IMR-90 (cell line): ENCODE measurements at regions not wholly inside any gene's neighbourhood (a gene's known extent, or its start where the extent isn't known, plus 50 kb on each side); places are given as distances from the start of the nearest gene placed in this dataset.
"Not testable (repeated sequence)": the region's sequence is repeated elsewhere in the genome, so short reads cannot be mapped to it uniquely, and the experiment has no call there.

Source experiments
- ATAC-seq: fragments of 200-7000 bp; cut with Tn5 transposase; 2 replicates; pipeline ENCODE4 v1.9.1; 2020; ENCODE audit warnings: low read depth, mild to moderate bottlenecking, moderate library complexity
- BruUV-seq: library from RNA; stranded (reverse); fragments of 400-500 nt; replicated peaks from 2 replicates; lab custom pipeline; 2021; lab: Mats Ljungman, UMichigan
- CTCF ChIA-PET: fragments of 300-600 bp; formaldehyde crosslinking; extraction: SDS; loops from one replicate; lab custom pipeline; 2021; ENCODE audit warnings: antibody characterized with exemption; lab: Yijun Ruan, JAX
- POLR2A ChIA-PET: fragments of 300-600 bp; sonication (Branson Sonifier 250); formaldehyde crosslinking; loops from one replicate; lab custom pipeline; 2022; ENCODE audit warnings: antibody characterized with exemption; ENCODE audit not compliant: unreplicated experiment; lab: Charles Lee
- DNase-seq: peaks from one replicate; pipeline ENCODE4 v3.0.0; 2013
- H2AFZ ChIP-seq: replicated peaks from 2 replicates; pipeline ENCODE3; 2013; ENCODE audit warnings: low read length, mild to moderate bottlenecking; ENCODE audit not compliant: poor library complexity
- H2AK5ac ChIP-seq: 2 replicates; pipeline ENCODE4 v1.6.1; 2013; ENCODE audit warnings: low read depth, low read length, inconsistent platforms
- H2AK9ac ChIP-seq: replicated peaks from 2 replicates; pipeline ENCODE3; 2013; ENCODE audit warnings: mild to moderate bottlenecking, low read depth, low read length, moderate library complexity; ENCODE audit not compliant: poor library complexity
- H2BK120ac ChIP-seq: 2 replicates; pipeline ENCODE4 v1.6.1; 2013; ENCODE audit warnings: low read depth, low read length, inconsistent platforms
- H2BK15ac ChIP-seq: 3 replicates; pipeline ENCODE4 v1.6.1; 2013; ENCODE audit warnings: low read depth, low read length, inconsistent platforms
- H2BK20ac ChIP-seq: 2 replicates; pipeline ENCODE4 v1.6.1; 2013; ENCODE audit warnings: low read depth, mild to moderate bottlenecking, inconsistent platforms, low read length, moderate library complexity
- H2BK5ac ChIP-seq: 2 replicates; pipeline ENCODE4 v1.6.1; 2013; ENCODE audit warnings: mild to moderate bottlenecking, low read depth, low read length, inconsistent platforms; ENCODE audit not compliant: poor library complexity, severe bottlenecking
- H3K14ac ChIP-seq: replicated peaks from 2 replicates; pipeline ENCODE4 v1.6.1; 2013; ENCODE audit warnings: low read depth, low read length, inconsistent platforms
- H3K18ac ChIP-seq: 2 replicates; pipeline ENCODE4 v1.6.1; 2013; ENCODE audit warnings: low read depth, low read length, control low read depth
- H3K23ac ChIP-seq: 2 replicates; pipeline ENCODE4 v1.6.1; 2013; ENCODE audit warnings: low read depth, low read length, inconsistent platforms
- H3K27ac ChIP-seq: 2 replicates; pipeline ENCODE4 v1.5.1; 2013; ENCODE audit warnings: mild to moderate bottlenecking, control low read depth, low read length; ENCODE audit not compliant: insufficient read depth
- H3K27me3 ChIP-seq: 2 replicates; pipeline ENCODE4 v1.6.1; 2013; ENCODE audit warnings: low read length; ENCODE audit not compliant: control insufficient read depth, insufficient read depth
- H3K36me3 ChIP-seq: 2 replicates; pipeline ENCODE4 v1.6.1; 2013; ENCODE audit warnings: low read length, mixed read lengths; ENCODE audit not compliant: control insufficient read depth, insufficient read depth
- H3K4ac ChIP-seq: 2 replicates; pipeline ENCODE4 v1.6.1; 2013; ENCODE audit warnings: low read depth, low read length, inconsistent platforms
- H3K4me1 ChIP-seq: 2 replicates; pipeline ENCODE4 v1.6.1; 2013; ENCODE audit warnings: low read length, mixed read lengths; ENCODE audit not compliant: control insufficient read depth, insufficient read depth
- H3K4me2 ChIP-seq: 2 replicates; pipeline ENCODE4 v1.6.1; 2013; ENCODE audit warnings: low read depth, mild to moderate bottlenecking, control low read depth, low read length, moderate library complexity
- H3K4me3 ChIP-seq: 2 replicates; pipeline ENCODE4 v1.5.1; 2013; ENCODE audit warnings: low read depth, mild to moderate bottlenecking, control low read depth, low read length, moderate library complexity; ENCODE audit not compliant: insufficient read depth
- H3K56ac ChIP-seq: 2 replicates; pipeline ENCODE4 v1.6.1; 2013; ENCODE audit warnings: low read length, inconsistent platforms; ENCODE audit not compliant: insufficient read depth; ENCODE audit errors: extremely low read depth
- H3K79me1 ChIP-seq, 2 experiments: 2 replicates each; pipeline ENCODE4 v1.6.1; 2013; ENCODE audit warnings: low read length in 2 of 2, inconsistent platforms in 1 of 2, low read depth in 1 of 2
- H3K9ac ChIP-seq: 2 replicates; pipeline ENCODE4 v1.6.1; 2013; ENCODE audit warnings: low read depth, low read length, control low read depth
- H3K9me1 ChIP-seq: 2 replicates; pipeline ENCODE4 v1.6.1; 2013; ENCODE audit warnings: low read length, inconsistent platforms; ENCODE audit not compliant: insufficient read depth
- H3K9me3 ChIP-seq: 2 replicates; pipeline ENCODE4 v1.6.1; 2013; ENCODE audit warnings: low read length; ENCODE audit not compliant: control insufficient read depth, insufficient read depth
- H4K20me1 ChIP-seq: 2 replicates; pipeline ENCODE4 v1.6.1; 2013; ENCODE audit warnings: low read length, inconsistent platforms; ENCODE audit not compliant: insufficient read depth
- H4K5ac ChIP-seq: 2 replicates; pipeline ENCODE4 v1.6.1; 2013; ENCODE audit warnings: mild to moderate bottlenecking, low read depth, low read length, control low read depth
- H4K8ac ChIP-seq, 2 experiments: 2 replicates each; pipeline ENCODE4 v1.6.1; 2013; ENCODE audit warnings: low read depth in 2 of 2, low read length in 2 of 2, control low read depth in 1 of 2, inconsistent platforms in 1 of 2
- H4K91ac ChIP-seq: 2 replicates; pipeline ENCODE4 v1.6.1; 2013; ENCODE audit warnings: low read depth, low read length, inconsistent platforms; ENCODE audit not compliant: insufficient read depth
- CEBPB ChIP-seq: IDR thresholded peaks from 2 replicates; pipeline ENCODE4 v1.6.1; 2012; ENCODE audit warnings: low read depth, low read length, improper control_type of control experiment
- MAFK ChIP-seq: IDR thresholded peaks from 2 replicates; pipeline ENCODE4 v1.6.1; 2012; ENCODE audit warnings: low read depth, low read length, improper control_type of control experiment
- POLR2A ChIP-seq: IDR thresholded peaks from 2 replicates; pipeline ENCODE4 v1.6.1; 2012; ENCODE audit warnings: mild to moderate bottlenecking, low read depth, low read length
- RFX5 ChIP-seq: IDR thresholded peaks from 2 replicates; pipeline ENCODE4 v1.8.0; 2012; ENCODE audit warnings: low read depth, mild to moderate bottlenecking, low read length, moderate library complexity
- SMC3 ChIP-seq: fragments of 150-350 bp; IDR thresholded peaks from 2 replicates; pipeline ENCODE4 v1.6.1; 2016; ENCODE audit warnings: low read depth, mild to moderate bottlenecking, antibody characterized with exemption, low read length, moderate library complexity
- WGBS, 2 experiments: methylation state at CpG; one replicate each; pipeline versions ENCODE4 v1.1.5 to v1.1.7; 2013; ENCODE audit warnings: missing lambda C conversion rate in 2 of 2; ENCODE audit not compliant: insufficient read length in 1 of 2; ENCODE audit errors: extremely low coverage in 2 of 2; 5-methylcytosine and 5-hydroxymethylcytosine counted together
- dilution Hi-C: fragments of 300-500 bp; cut with HindIII; formaldehyde crosslinking; loops from one replicate; pipeline ENCODE4 v1.14.3; 2018; ENCODE audit warnings: low sequenced_read_pairs; ENCODE audit not compliant: unreplicated experiment
- in situ Hi-C: fragments of 300-500 bp; cut with MboI; formaldehyde crosslinking; loops from 3 replicates; pipeline ENCODE4 v1.14.3; 2019; ENCODE audit warnings: low sequenced_read_pairs, inconsistent platforms, mixed read lengths
- intact Hi-C: fragments of 100-400 bp; cut with micrococcal nuclease; formaldehyde crosslinking; loops from 2 replicates; pipeline ENCODE4 v1.10.0; 2022

DNA sequence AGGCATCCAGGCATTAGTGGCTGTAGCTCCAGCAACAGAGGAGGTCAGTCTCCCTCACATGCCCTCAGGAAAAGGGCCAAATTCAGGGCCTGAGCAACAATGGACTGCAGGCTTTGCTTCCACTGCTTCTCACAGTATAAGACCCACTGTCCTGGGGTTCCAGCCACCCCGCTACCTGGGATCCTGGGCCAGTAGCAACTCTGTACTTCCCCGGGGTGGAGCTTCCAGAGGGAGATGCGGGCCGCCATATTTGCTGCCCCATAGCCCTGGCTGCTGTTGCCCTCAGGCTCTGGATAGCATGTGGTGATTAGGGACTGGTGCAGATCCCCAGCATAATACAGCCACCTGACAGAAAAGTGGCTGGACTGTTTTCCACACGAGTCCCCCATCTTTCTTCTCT, 201.1 kb upstream of the POGK start:
- no peak overlapping the region for H3K9ac ChIP-seq
- no peak overlapping the region for H3K4me2 ChIP-seq
- no TSS peak for BruUV-seq
- no peak overlapping the region for H2BK15ac ChIP-seq
- no peaks in the 10 kb centered on the region for H3K9me1 ChIP-seq
- no peak overlapping the region for H4K8ac ChIP-seq
- no peak overlapping the region for H3K56ac ChIP-seq
- no peaks in the 10 kb centered on the region for H3K79me1 ChIP-seq
- H3K4ac ChIP-seq: no peak overlapping the region
- ATAC-seq (no peak), DNase-seq (no peak)
- H3K9me3 ChIP-seq: peaks cover 5% of the 10 kb centered on the region; the same call in 1 of the 2 replicates
- dilution Hi-C loops (no loop called here), in situ Hi-C loops (no loop called here), intact Hi-C loops (no loop called here)
- H2BK120ac ChIP-seq: no peak overlapping the region
- no peaks in the 10 kb centered on the region for H3K4me1 ChIP-seq
- no peak overlapping the region for H2AK9ac ChIP-seq
- no peak overlapping the region for H3K23ac ChIP-seq
- H2AK5ac ChIP-seq: no peak overlapping the region
- ChIA-PET CTCF (no interaction called here), POLR2A (no interaction called here)
- no peak overlapping the region for H3K18ac ChIP-seq
- no peak overlapping the region for H2BK5ac ChIP-seq
- no peaks in the 10 kb centered on the region for H3K27me3 ChIP-seq
- H3K14ac ChIP-seq: no peak overlapping the region
- H2BK20ac ChIP-seq: no peak overlapping the region
- no peaks in the 10 kb centered on the region for H3K36me3 ChIP-seq
- H2AFZ ChIP-seq: no peak overlapping the region
- H4K91ac ChIP-seq: no peak overlapping the region
- no peak for TF ChIP-seq RFX5
- no peak for TF ChIP-seq POLR2A
- TF ChIP-seq CEBPB: no peak
- TF ChIP-seq SMC3: no peak
- TF ChIP-seq MAFK: no peak
- H3K27ac ChIP-seq: no peak overlapping the region
- H3K4me3 ChIP-seq: no peak overlapping the region
- H4K5ac ChIP-seq: no peak overlapping the region
- H4K20me1 ChIP-seq: no peaks in the 10 kb centered on the region
- WGBS, 2 experiments: no CpG with 5 or more reads among the region's 5 CpGs

DNA sequence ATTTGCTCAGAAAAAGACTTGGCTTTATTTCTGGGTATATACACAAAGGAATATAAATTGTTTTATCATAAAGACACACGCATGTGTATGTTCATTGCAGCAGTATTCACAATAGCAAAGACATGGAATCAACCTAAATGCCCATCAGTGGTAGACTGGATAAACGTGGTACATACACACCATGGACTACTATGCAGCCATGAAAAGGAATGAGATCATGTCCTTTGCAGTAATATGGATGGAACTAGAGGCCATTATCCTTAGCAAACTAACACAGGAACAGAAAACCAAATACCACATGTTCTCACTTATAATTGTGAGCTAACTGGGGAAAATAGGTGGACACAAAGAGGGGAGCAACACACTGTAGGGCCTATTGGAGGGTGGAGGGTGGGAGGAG, 182.0 kb upstream of the POGK start:
- DNase-seq, H2AFZ ChIP-seq, H2BK5ac ChIP-seq, H3K27me3 ChIP-seq, H3K27ac ChIP-seq, H3K9me1 ChIP-seq, H3K4me2 ChIP-seq, H2BK15ac ChIP-seq, H2AK9ac ChIP-seq, H3K23ac ChIP-seq, H3K14ac ChIP-seq, H2AK5ac ChIP-seq, H3K9me3 ChIP-seq, H3K4me1 ChIP-seq, H3K4me3 ChIP-seq, H4K5ac ChIP-seq, H3K9ac ChIP-seq, in situ Hi-C loops, H2BK20ac ChIP-seq, H3K56ac ChIP-seq, POLR2A ChIA-PET, BruUV-seq, H3K18ac ChIP-seq, H3K4ac ChIP-seq, H2BK120ac ChIP-seq, H3K36me3 ChIP-seq, H4K91ac ChIP-seq, H4K8ac ChIP-seq, H4K20me1 ChIP-seq, H3K79me1 ChIP-seq, intact Hi-C loops, ATAC-seq, dilution Hi-C loops, CTCF ChIA-PET: not testable (repeated sequence)
- WGBS, 2 experiments: no CpG with 5 or more reads among the region's 2 CpGs
